Heart left ventricle (tissue), 16 donors: ENCODE measurements at regions not wholly inside any gene's neighbourhood (a gene's known extent, or its start where the extent isn't known, plus 50 kb on each side); places are given as distances from the start of the nearest gene placed in this dataset.
"Not testable (repeated sequence)": the region's sequence is repeated elsewhere in the genome, so short reads cannot be mapped to it uniquely, and the experiment has no call there.

Experiments used
- ATAC-seq, 4 donors: fragments of 200-7000 bp; cut with Tn5 transposase; one replicate each; pipeline ENCODE4 v1.9.1; 2020 to 2022; ENCODE audit warnings: moderate library complexity in 4 of 4, mild to moderate bottlenecking in 3 of 4, moderate number of reproducible peaks in 1 of 4
- DNase-seq, 5 donors: peaks; one replicate each; pipeline ENCODE4 v3.0.0-alpha.2; 2020
- H3K27ac ChIP-seq, 12 donors: fragments of 200-600 bp; sonication (generic) in 4 of 12; one replicate each; pipeline versions ENCODE4 v1.5.0 to v1.8.0; 2016 to 2022; ENCODE audit warnings: mild to moderate bottlenecking in 2 of 12
- H3K27me3 ChIP-seq, 9 donors: fragments of 200-600 bp; sonication (generic) in 2 of 9; one replicate each; pipeline versions ENCODE4 v1.5.1 to v1.8.0; 2016 to 2022; ENCODE audit warnings: mild to moderate bottlenecking in 3 of 9
- H3K36me3 ChIP-seq, 9 donors: fragments of 200-600 bp; sonication (generic) in 2 of 9; one replicate each; pipeline versions ENCODE4 v1.5.0 to v1.8.0; 2018 to 2022; ENCODE audit warnings: mild to moderate bottlenecking in 2 of 9
- H3K4me1 ChIP-seq, 12 donors: fragments of 200-600 bp; sonication (generic) in 4 of 12; one replicate each; pipeline versions ENCODE4 v1.5.0 to v1.8.0; 2016 to 2022; ENCODE audit warnings: mild to moderate bottlenecking in 3 of 12
- H3K4me3 ChIP-seq, 12 donors: fragments of 200-600 bp; sonication (generic) in 4 of 12; one replicate each; pipeline versions ENCODE4 v1.5.0 to v1.8.0; 2017 to 2022; ENCODE audit warnings: mild to moderate bottlenecking in 9 of 12, moderate library complexity in 4 of 12
- H3K9me3 ChIP-seq, 12 donors: fragments of 200-600 bp; sonication (generic) in 4 of 12; one replicate each; pipeline versions ENCODE4 v1.5.0 to v1.8.0; 2016 to 2022; ENCODE audit warnings: mild to moderate bottlenecking in 1 of 12
- CTCF ChIP-seq, 12 donors: fragments of 200-600 bp; sonication (generic) in 4 of 12; IDR thresholded peaks; one replicate each; pipeline versions ENCODE4 v1.5.0 to v1.8.0; 2018 to 2022; ENCODE audit warnings: antibody characterized with exemption in 12 of 12, mild to moderate bottlenecking in 5 of 12
- POLR2A ChIP-seq, 2 donors: fragments of 450-650 bp; IDR thresholded peaks; one replicate each; pipeline ENCODE4 v1.6.1; 2017; ENCODE audit warnings: antibody characterized with exemption in 2 of 2, mild to moderate bottlenecking in 2 of 2, moderate library complexity in 2 of 2
- WGBS, 4 donors: extraction: QIAGEN DNeasy Blood & Tissue Kit in 2 of 4; methylation state at CpG; one replicate each; pipeline versions ENCODE4 v1.1.5 to v1.1.7; 2013 to 2018; 5-methylcytosine and 5-hydroxymethylcytosine counted together
- intact Hi-C, 10 donors: fragments of 100-400 bp; cut with DNase I; formaldehyde crosslinking; loops; one replicate each; pipeline versions ENCODE4 v1.11.1 to v1.14.2; 2022
- donor health status: ischemic (EF 13 %, LVEDD 7.1; RV severe dilation, severe dysfunction).
- donor health status: healthy with polysubstance abuse.
- donor health status: DM: no; HTN: yes; CAD: no.
- donor health status: DM: no; HTN: no; CAD: no.
- donor health status: ischemic (EF 25% LVEDD 6.9; RV normal size, moderate dysfunction).
- donor health status: ischemic (EF 25% LVEDD 5.7; RV mildly dilated, moderate dysfunction).
- donor health status: healthy.
- donor health status: DM: yes; HTN: yes; CAD: no.
- donor health status: ischemic (EF 35%, LVEDD 5.7; RV mildly dilated, moderate dysfunction).
- donor health status: nonischemic (EF 11% LVEDD 7.7; RV severe dilation, severe dysfunction).
- donor health status: DM: yes; HTN: yes; CAD: no.
- donor health status: PGD.
- donor health status: ischemic (EF 29% LVEDD 5.4; RV normal size, mild dysfunction).
- donor health status: nonischemic (EF 23%, LVEDD 6.1; RV moderate dilation, normal function).

GRCh38 chr6:67916399-67916798, 718.7 kb upstream of the ADGRB3 start:
- no peak for ATAC-seq
- TF ChIP-seq POLR2A (IDR thresholded peaks at IDR 0.05) (no peak), CTCF (IDR thresholded peaks at IDR 0.05) (no peak)
- intact Hi-C loops, result no loop called here

DNA sequence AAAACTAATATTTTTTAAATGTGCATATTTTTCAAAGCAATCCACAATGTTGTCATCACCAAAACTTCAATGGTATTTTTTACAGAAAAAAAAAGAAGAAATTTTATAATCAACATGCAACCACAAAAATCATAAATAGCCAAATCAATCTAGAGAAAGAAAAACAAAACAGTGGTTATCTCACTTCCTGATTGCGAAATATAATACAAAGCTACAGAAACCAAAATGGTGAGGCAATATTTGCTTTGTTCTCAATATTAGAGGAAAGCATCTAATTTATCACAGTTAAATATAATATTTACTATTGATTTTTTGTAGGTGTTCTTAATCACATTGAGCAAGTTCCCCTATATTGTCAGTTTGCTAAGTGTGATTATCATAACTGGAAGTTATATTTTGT, 720.7 kb upstream of the ADGRB3 start:
- ATAC-seq, result no peak
- 0 to 77% (median 46%) methylated on average over 1 of the region's 1 CpG for WGBS, 4 donors

More at GRCh38 chr6:67916399-67916798, 718.7 kb upstream of the ADGRB3 start:
- WGBS, 4 donors, result 69 to 74% (median 72%) methylated on average over 2 of the region's 2 CpGs
- no peak for DNase-seq
- Histone ChIP-seq H3K4me1 (no peaks in the 10 kb centered on the region), H3K9me3 (peaks cover 0 to 11% (median 0%) of the 10 kb centered on the region in 12 donors), H3K36me3 (no peaks in the 10 kb centered on the region), H3K27me3 (no peaks in the 10 kb centered on the region), H3K27ac (no peak overlapping the region), H3K4me3 (no peak overlapping the region)

GRCh38 chr6:67909354-67909753, 725.7 kb upstream of the ADGRB3 start:
- no peak for TF ChIP-seq POLR2A (IDR thresholded peaks at IDR 0.05)
- no peak for TF ChIP-seq CTCF (IDR thresholded peaks at IDR 0.05)
- no peak overlapping the region for H3K4me3 ChIP-seq
- 78 to 85% (median 84%) methylated on average over 2 of the region's 2 CpGs for WGBS, 4 donors
- no peaks in the 10 kb centered on the region for H3K27me3 ChIP-seq
- intact Hi-C loops, result no loop called here
- H3K9me3 ChIP-seq, result peaks cover 0 to 10% (median 0%) of the 10 kb centered on the region in 12 donors
- ATAC-seq, result no peak
- H3K4me1 ChIP-seq, result no peaks in the 10 kb centered on the region
- no peak for DNase-seq
- no peak overlapping the region for H3K27ac ChIP-seq
- no peaks in the 10 kb centered on the region for H3K36me3 ChIP-seq

More for the DNA sequence above, 720.7 kb upstream of the ADGRB3 start:
- intact Hi-C loops, result no loop called here
- no peaks in the 10 kb centered on the region for H3K27me3 ChIP-seq
- TF ChIP-seq POLR2A (IDR thresholded peaks at IDR 0.05), result no peak
- H3K27ac ChIP-seq, result no peak overlapping the region
- H3K4me1 ChIP-seq, result no peaks in the 10 kb centered on the region
- peaks cover 0 to 12% (median 0%) of the 10 kb centered on the region in 12 donors for H3K9me3 ChIP-seq
- no peak overlapping the region for H3K4me3 ChIP-seq
- H3K36me3 ChIP-seq, result no peaks in the 10 kb centered on the region
- DNase-seq, result no peak

DNA sequence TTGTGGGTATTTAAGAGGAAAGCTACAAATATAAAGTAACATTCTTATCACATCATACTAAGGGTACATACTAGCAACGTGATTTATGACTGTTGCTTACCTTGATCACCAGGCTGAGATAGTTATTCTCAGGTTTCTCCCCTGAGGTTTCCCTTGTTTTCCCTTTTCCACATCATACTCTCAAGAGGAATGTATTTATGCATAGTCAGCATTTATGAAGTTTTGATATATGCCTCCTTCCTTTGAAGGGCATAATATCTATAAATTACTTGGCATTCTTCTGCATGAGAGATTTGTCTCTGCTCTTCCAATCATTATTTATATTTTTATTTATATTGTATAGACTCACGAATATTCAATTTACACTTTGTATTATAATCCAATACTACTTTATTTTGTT, 726.7 kb upstream of the ADGRB3 start:
- intact Hi-C loops, result no loop called here
- Histone ChIP-seq H3K9me3 (peaks cover 0 to 8% (median 0%) of the 10 kb centered on the region in 12 donors), H3K27ac (no peak overlapping the region), H3K4me3 (no peak overlapping the region), H3K27me3 (no peaks in the 10 kb centered on the region), H3K4me1 (no peaks in the 10 kb centered on the region), H3K36me3 (no peaks in the 10 kb centered on the region)
- ATAC-seq, result no peak
- DNase-seq, result no peak
- 51 to 70% (median 63%) methylated on average over 2 of the region's 2 CpGs for WGBS, 4 donors
- TF ChIP-seq CTCF (IDR thresholded peaks at IDR 0.05), result no peak
- no peak for TF ChIP-seq POLR2A (IDR thresholded peaks at IDR 0.05)

DNA sequence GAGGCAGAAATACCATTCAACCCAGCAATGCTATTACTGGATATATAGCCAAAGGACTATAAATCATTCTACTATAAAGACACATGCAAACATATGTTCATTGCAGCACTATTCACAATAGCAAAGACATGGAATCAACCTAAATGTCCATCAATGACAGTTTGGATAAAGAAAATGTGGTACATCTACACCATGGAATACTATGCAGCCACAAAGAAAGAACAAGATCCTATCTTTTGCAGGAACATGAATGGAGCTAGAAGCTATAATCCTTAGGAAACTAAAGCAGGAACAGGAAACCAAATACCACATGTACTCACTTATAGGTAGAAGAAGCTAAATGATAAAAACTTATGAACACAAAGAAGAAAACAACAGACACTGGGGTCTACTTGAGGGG, 730.3 kb upstream of the ADGRB3 start:
- H3K4me3 ChIP-seq, intact Hi-C loops, H3K27ac ChIP-seq, DNase-seq, ATAC-seq, H3K36me3 ChIP-seq, H3K27me3 ChIP-seq, H3K4me1 ChIP-seq: not testable (repeated sequence)
- peaks cover 0 to 15% (median 0%) of the 10 kb centered on the region in 12 donors for H3K9me3 ChIP-seq
